A549 (cell line): ENCODE measurements at regions not wholly inside any gene's neighbourhood (a gene's known extent, or its start where the extent isn't known, plus 50 kb on each side); places are given as distances from the start of the nearest gene placed in this dataset.

ENCODE experiments used
- ATAC-seq, 2 experiments: fragments of 200-7000 bp in 1 of 2; fragments of >200 bp in 1 of 2; cut with Nextera tagmentation in 1 of 2; cut with Tn5 transposase in 1 of 2; 3 replicates each; pipeline versions ENCODE4 v1.8.0 to v1.9.1; 2018 to 2020; ENCODE audit warnings: mild to moderate bottlenecking in 1 of 2, moderate library complexity in 1 of 2
- CTCF ChIA-PET: fragments of 300-600 bp; sonication (Branson Sonifier 250); formaldehyde crosslinking; extraction: SDS; loops from one replicate; lab custom pipeline; 2021; ENCODE audit warnings: antibody characterized with exemption, inconsistent platforms; lab: Yijun Ruan, JAX
- POLR2A ChIA-PET: fragments of 350-600 bp; formaldehyde crosslinking; extraction: SDS; loops from one replicate; lab custom pipeline; 2021; ENCODE audit warnings: antibody characterized with exemption, inconsistent platforms; lab: Yijun Ruan, JAX
- DNase-seq, 2 experiments: peaks; one replicate each; pipeline versions ENCODE4 v3.0.0 to v3.0.0-alpha.2; 2011 to 2016; ENCODE audit warnings: low read depth in 1 of 2, low spot score in 1 of 2
- FAIRE-seq: peaks from 2 replicates; lab custom pipeline; 2011; peaks lifted over from hg19 to GRCh38; lab: Jason Lieb, UNC
- H3K27ac ChIP-seq, 2 experiments: fragments of >200 bp; sonication (Bioruptor Twin); formaldehyde crosslinking; 3 replicates each; pipeline ENCODE4 v1.5.1; 2016 to 2017
- H3K4me1 ChIP-seq: fragments of >200 bp; sonication (Bioruptor Twin); formaldehyde crosslinking; 3 replicates; pipeline ENCODE4 v1.6.1; 2016
- H3K4me2 ChIP-seq: fragments of >200 bp; sonication (Bioruptor Twin); formaldehyde crosslinking; 3 replicates; pipeline ENCODE4 v1.6.1; 2016
- H3K4me3 ChIP-seq: fragments of >200 bp; sonication (Bioruptor Twin); formaldehyde crosslinking; 3 replicates; pipeline ENCODE4 v1.5.1; 2016
- H3K9me3 ChIP-seq: fragments of >200 bp; sonication (Bioruptor Twin); formaldehyde crosslinking; 3 replicates; pipeline ENCODE4 v1.6.1; 2016
- CBX8 ChIP-seq: fragments of 200-600 bp; sonication (generic); IDR thresholded peaks from 2 replicates; pipeline ENCODE4 v1.6.1; 2016
- CHD2 ChIP-seq: fragments of 150-350 bp; IDR thresholded peaks from 2 replicates; pipeline ENCODE4 v1.6.1; 2014; ENCODE audit warnings: low read length; ENCODE audit not compliant: partially characterized antibody
- CHD4 ChIP-seq: fragments of 200-600 bp; sonication (generic); IDR thresholded peaks from 2 replicates; pipeline ENCODE4 v1.6.1; 2016; ENCODE audit warnings: antibody characterized with exemption, mild to moderate bottlenecking, borderline replicate concordance
- CTCF ChIP-seq: fragments of >200 bp; sonication (Bioruptor Twin); formaldehyde crosslinking; IDR thresholded peaks from 3 replicates; pipeline ENCODE4 v1.5.1; 2016
- EHMT2 ChIP-seq: fragments of 200-600 bp; sonication (generic); IDR thresholded peaks from 2 replicates; pipeline ENCODE4 v1.6.1; 2016; ENCODE audit warnings: antibody characterized with exemption, low read depth, mild to moderate bottlenecking, moderate library complexity
- ELK1 ChIP-seq: fragments of 150-350 bp; IDR thresholded peaks from 2 replicates; pipeline ENCODE4 v1.6.1; 2014; ENCODE audit warnings: low read depth, mild to moderate bottlenecking, low read length
- EP300 ChIP-seq, 2 experiments: fragments of >200 bp; sonication (Bioruptor Twin); formaldehyde crosslinking; IDR thresholded peaks; 2 replicates in 1 of 2; 3 replicates in 1 of 2; pipeline ENCODE4 v1.6.1; 2016 to 2017
- ESRRA ChIP-seq: fragments of 150-350 bp; IDR thresholded peaks from 2 replicates; pipeline ENCODE4 v1.6.1; 2014; ENCODE audit warnings: mild to moderate bottlenecking, low read length, borderline replicate concordance
- FOSB ChIP-seq: fragments of 250-450 bp; sonication (Bioruptor Pico); IDR thresholded peaks from 2 replicates; pipeline ENCODE4 v1.5.0; 2020; ENCODE audit warnings: mild to moderate bottlenecking, moderate library complexity
- FOSL2 ChIP-seq, 2 experiments: fragments of 450-650 bp in 1 of 2; fragments of >200 bp in 1 of 2; sonication (Bioruptor Twin) in 1 of 2; formaldehyde crosslinking; IDR thresholded peaks; 2 replicates each; pipeline versions ENCODE4 v1.5.0 to v1.6.1; 2016 to 2020; ENCODE audit warnings: mild to moderate bottlenecking in 1 of 2, moderate library complexity in 1 of 2
- HEYL ChIP-seq: fragments of 250-450 bp; sonication (Bioruptor Pico); IDR thresholded peaks from 2 replicates; pipeline ENCODE4 v1.8.0; 2021; ENCODE audit warnings: mild to moderate bottlenecking, moderate library complexity
- HOXB13 ChIP-seq: fragments of 250-450 bp; sonication (Bioruptor Pico); IDR thresholded peaks from 2 replicates; pipeline ENCODE4 v1.5.0; 2020; ENCODE audit warnings: low read depth, mild to moderate bottlenecking, moderate library complexity
- HOXB5 ChIP-seq: fragments of 250-450 bp; sonication (Bioruptor Pico); IDR thresholded peaks from 2 replicates; pipeline ENCODE4 v1.5.0; 2020; ENCODE audit warnings: mild to moderate bottlenecking, moderate library complexity
- KDM1A ChIP-seq: fragments of 200-600 bp; sonication (generic); IDR thresholded peaks from 2 replicates; pipeline ENCODE4 v1.6.1; 2016; ENCODE audit warnings: low read depth, mild to moderate bottlenecking
- KDM5A ChIP-seq: fragments of 200-600 bp; sonication (generic); IDR thresholded peaks from 2 replicates; pipeline ENCODE4 v1.6.1; 2016; ENCODE audit warnings: antibody characterized with exemption, mild to moderate bottlenecking
- MAFK ChIP-seq: fragments of 450-650 bp; IDR thresholded peaks from 2 replicates; pipeline ENCODE4 v1.6.1; 2014; ENCODE audit not compliant: partially characterized antibody
- MYC ChIP-seq: IDR thresholded peaks from 2 replicates; pipeline ENCODE4 v1.6.1; 2012; ENCODE audit warnings: mild to moderate bottlenecking, inconsistent platforms, low read length, improper control_type of control experiment, borderline replicate concordance
- NPAS2 ChIP-seq: fragments of 250-450 bp; sonication (Bioruptor Pico); IDR thresholded peaks from 2 replicates; pipeline ENCODE4 v1.8.0; 2022; ENCODE audit warnings: mild to moderate bottlenecking, moderate library complexity, borderline replicate concordance
- POLR2A ChIP-seq: IDR thresholded peaks from 2 replicates; pipeline ENCODE4 v1.6.1; 2012; ENCODE audit warnings: mild to moderate bottlenecking, low read length
- RARB ChIP-seq: fragments of 250-450 bp; sonication (Bioruptor Pico); IDR thresholded peaks from 2 replicates; pipeline ENCODE4 v1.8.0; 2021; ENCODE audit warnings: mild to moderate bottlenecking, moderate library complexity
- SMC3 ChIP-seq: fragments of >200 bp; sonication (Bioruptor Twin); formaldehyde crosslinking; IDR thresholded peaks from 3 replicates; pipeline ENCODE4 v1.6.1; 2018; ENCODE audit warnings: inconsistent platforms
- SREBF2 ChIP-seq: fragments of 450-650 bp; IDR thresholded peaks from 2 replicates; pipeline ENCODE4 v1.6.1; 2014; ENCODE audit warnings: mild to moderate bottlenecking, moderate library complexity
- ZSCAN20 ChIP-seq: fragments of 250-450 bp; sonication (Bioruptor Pico); IDR thresholded peaks from 2 replicates; pipeline ENCODE4 v1.8.0; 2022; ENCODE audit warnings: mild to moderate bottlenecking, moderate library complexity
- WGBS: methylation state at CpG from one replicate; pipeline ENCODE4 v1.1.6; 2017; ENCODE audit errors: missing lambda C conversion rate; 5-methylcytosine and 5-hydroxymethylcytosine counted together
- TF ChIP-seq, protein P1 (sequence below): fragments of >200 bp; sonication (Bioruptor Twin); formaldehyde crosslinking; IDR thresholded peaks from 3 replicates; pipeline ENCODE4 v1.6.1; 2016
- TF ChIP-seq, protein P2 (sequence below): IDR thresholded peaks from 2 replicates; pipeline ENCODE4 v1.6.1; 2012
- TF ChIP-seq, protein P3 (sequence below): IDR thresholded peaks from 2 replicates; pipeline ENCODE4 v1.6.1; 2012; ENCODE audit warnings: low read depth, borderline replicate concordance

- no peak for ATAC-seq
These were observed 628.3 kb downstream of the NUP35 start for GRCh38 chr2:183752571-183752970.

DNA sequence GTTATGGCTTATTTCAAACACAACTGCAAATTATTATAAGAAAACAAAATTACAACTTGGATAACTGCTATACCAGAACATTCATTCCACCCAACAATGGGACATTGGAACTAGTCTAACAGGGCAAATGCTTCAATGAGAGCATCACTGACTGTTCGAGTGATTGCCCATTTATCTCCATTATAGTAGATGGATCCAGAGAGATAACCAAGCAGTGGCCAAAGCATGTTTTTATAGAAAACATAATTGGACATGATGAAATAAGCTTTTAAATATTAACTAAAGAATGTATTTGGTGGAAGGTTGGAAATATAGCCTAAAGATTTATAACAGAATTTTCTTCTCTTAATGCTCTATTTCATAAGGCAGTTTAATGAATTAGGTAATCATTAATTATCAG is 634.8 kb downstream of the NUP35 start:
- FAIRE-seq, result no peak
- Histone ChIP-seq H3K4me1 (no peaks in the 10 kb centered on the region), H3K4me3 (no peak overlapping the region), H3K9me3 (no peaks in the 10 kb centered on the region), H3K4me2 (no peak overlapping the region), H3K27ac (no peak overlapping the region)
- ATAC-seq, result no peak
- no peak for DNase-seq
- POLR2A ChIA-PET, result no interaction called here
- 27% methylated on average over 1 of the region's 1 CpG for WGBS
- no peak for TF ChIP-seq HOXB13 (CRISPR knock-in tag)
- no peak for TF ChIP-seq MYC
- TF ChIP-seq FOSL2 (IDR thresholded peaks at IDR 0.05), result no peak
- no peak for TF ChIP-seq FOSL2 (CRISPR knock-in tag; IDR thresholded peaks at IDR 0.05)
- TF ChIP-seq SMC3, result no peak
- CTCF ChIA-PET, result no interaction called here

More at GRCh38 chr2:183752571-183752970, 628.3 kb downstream of the NUP35 start:
- Histone ChIP-seq H3K4me1 (no peaks in the 10 kb centered on the region), H3K9me3 (no peaks in the 10 kb centered on the region), H3K4me3 (no peak overlapping the region), H3K27ac (no peak overlapping the region), H3K4me2 (no peak overlapping the region)
- WGBS, result 32% methylated on average over 3 of the region's 3 CpGs
- no peak for FAIRE-seq
- TF ChIP-seq HEYL (CRISPR knock-in tag), result no peak
- TF ChIP-seq KDM5A, result no peak
- TF ChIP-seq SREBF2, result no peak
- no peak for TF ChIP-seq EP300 (IDR thresholded peaks at IDR 0.05)
- TF ChIP-seq RARB (CRISPR knock-in tag), result no peak
- TF ChIP-seq MAFK, result no peak
- ChIA-PET POLR2A (no interaction called here), CTCF (no interaction called here)
- DNase-seq, result no peak

- ChIA-PET POLR2A (no interaction called here), CTCF (no interaction called here)
- ATAC-seq (no peak), FAIRE-seq (no peak), DNase-seq (no peak)
- WGBS, result 8% methylated on average over 3 of the region's 3 CpGs
- Histone ChIP-seq H3K4me1 (no peaks in the 10 kb centered on the region), H3K4me3 (no peak overlapping the region), H3K27ac (no peak overlapping the region), H3K4me2 (no peak overlapping the region), H3K9me3 (no peaks in the 10 kb centered on the region)
- TF ChIP-seq, protein P1, sequence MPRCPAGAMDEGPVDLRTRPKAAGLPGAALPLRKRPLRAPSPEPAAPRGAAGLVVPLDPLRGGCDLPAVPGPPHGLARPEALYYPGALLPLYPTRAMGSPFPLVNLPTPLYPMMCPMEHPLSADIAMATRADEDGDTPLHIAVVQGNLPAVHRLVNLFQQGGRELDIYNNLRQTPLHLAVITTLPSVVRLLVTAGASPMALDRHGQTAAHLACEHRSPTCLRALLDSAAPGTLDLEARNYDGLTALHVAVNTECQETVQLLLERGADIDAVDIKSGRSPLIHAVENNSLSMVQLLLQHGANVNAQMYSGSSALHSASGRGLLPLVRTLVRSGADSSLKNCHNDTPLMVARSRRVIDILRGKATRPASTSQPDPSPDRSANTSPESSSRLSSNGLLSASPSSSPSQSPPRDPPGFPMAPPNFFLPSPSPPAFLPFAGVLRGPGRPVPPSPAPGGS, result no peak
- TF ChIP-seq EHMT2 (no peak), KDM1A (no peak), CHD2 (no peak), ESRRA (no peak), SREBF2 (no peak)
- TF ChIP-seq, protein P2, sequence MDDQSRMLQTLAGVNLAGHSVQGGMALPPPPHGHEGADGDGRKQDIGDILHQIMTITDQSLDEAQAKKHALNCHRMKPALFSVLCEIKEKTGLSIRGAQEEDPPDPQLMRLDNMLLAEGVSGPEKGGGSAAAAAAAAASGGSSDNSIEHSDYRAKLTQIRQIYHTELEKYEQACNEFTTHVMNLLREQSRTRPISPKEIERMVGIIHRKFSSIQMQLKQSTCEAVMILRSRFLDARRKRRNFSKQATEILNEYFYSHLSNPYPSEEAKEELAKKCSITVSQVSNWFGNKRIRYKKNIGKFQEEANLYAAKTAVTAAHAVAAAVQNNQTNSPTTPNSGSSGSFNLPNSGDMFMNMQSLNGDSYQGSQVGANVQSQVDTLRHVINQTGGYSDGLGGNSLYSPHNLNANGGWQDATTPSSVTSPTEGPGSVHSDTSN, result no peak
These were observed 649.5 kb downstream of the NUP35 start for GRCh38 chr2:183773775-183774174.

DNA sequence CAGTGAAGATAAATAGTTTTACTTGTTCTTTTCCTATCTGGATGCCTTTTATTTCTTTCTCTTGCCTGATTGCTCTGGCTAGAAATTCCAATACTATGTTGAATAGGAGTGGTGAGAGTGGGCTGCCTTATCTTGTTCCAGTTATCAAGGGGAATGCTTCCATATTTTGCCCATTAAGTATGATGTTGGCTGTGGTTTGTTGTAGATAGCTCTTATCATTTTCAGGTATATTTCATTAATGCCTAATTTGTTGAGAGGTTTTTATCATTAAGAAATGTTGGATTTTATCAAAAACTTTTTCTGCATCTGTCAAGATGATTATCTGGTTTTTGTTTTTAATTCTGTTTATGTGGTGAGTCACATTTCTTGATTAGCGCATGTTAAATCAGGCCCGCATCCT is 655.8 kb downstream of the NUP35 start:
- ChIA-PET CTCF (no interaction called here), POLR2A (no interaction called here)
- H3K9me3 ChIP-seq, result no peaks in the 10 kb centered on the region
- no peak overlapping the region for H3K4me2 ChIP-seq
- H3K27ac ChIP-seq, result no peak overlapping the region
- WGBS, result 30% methylated on average over 2 of the region's 2 CpGs
- H3K4me1 ChIP-seq, result no peaks in the 10 kb centered on the region
- ATAC-seq (no peak), DNase-seq (no peak), FAIRE-seq (no peak)
- H3K4me3 ChIP-seq, result no peak overlapping the region
- TF ChIP-seq, protein P2, result no peak
- TF ChIP-seq HOXB5 (CRISPR knock-in tag), result no peak
- TF ChIP-seq SREBF2, result no peak
- no peak for TF ChIP-seq HEYL (CRISPR knock-in tag)
- TF ChIP-seq, protein P3, sequence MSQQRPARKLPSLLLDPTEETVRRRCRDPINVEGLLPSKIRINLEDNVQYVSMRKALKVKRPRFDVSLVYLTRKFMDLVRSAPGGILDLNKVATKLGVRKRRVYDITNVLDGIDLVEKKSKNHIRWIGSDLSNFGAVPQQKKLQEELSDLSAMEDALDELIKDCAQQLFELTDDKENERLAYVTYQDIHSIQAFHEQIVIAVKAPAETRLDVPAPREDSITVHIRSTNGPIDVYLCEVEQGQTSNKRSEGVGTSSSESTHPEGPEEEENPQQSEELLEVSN, result no peak
- TF ChIP-seq ELK1, result no peak
- TF ChIP-seq NPAS2 (CRISPR knock-in tag), result no peak
- no peak for TF ChIP-seq POLR2A
- TF ChIP-seq ZSCAN20, result no peak
- TF ChIP-seq CHD4, result no peak
- TF ChIP-seq CTCF, result no peak
- TF ChIP-seq FOSB (CRISPR knock-in tag), result no peak
- no peak for TF ChIP-seq CBX8
